Endothelial cell (in vitro differentiated cells): ENCODE measurements at regions not wholly inside any gene's neighbourhood (a gene's known extent, or its start where the extent isn't known, plus 50 kb on each side); places are given as distances from the start of the nearest gene placed in this dataset.
"Not testable (repeated sequence)": the region's sequence is repeated elsewhere in the genome, so short reads cannot be mapped to it uniquely, and the experiment has no call there.

ENCODE experiments used
- DNase-seq: peaks from one replicate; pipeline ENCODE4 v3.0.0; 2021; ENCODE audit warnings: low spot score
- H3K27ac Mint-ChIP-seq: one replicate; pipeline ENCODE4 v1.8.0; 2021; ENCODE audit warnings: mixed read lengths, inconsistent platforms; ENCODE audit not compliant: unreplicated experiment
- H3K27me3 Mint-ChIP-seq: one replicate; pipeline ENCODE4 v1.8.0; 2021; ENCODE audit warnings: mild to moderate bottlenecking, moderate library complexity, mixed read lengths, inconsistent platforms; ENCODE audit not compliant: unreplicated experiment
- H3K36me3 Mint-ChIP-seq: one replicate; pipeline ENCODE4 v1.8.0; 2021; ENCODE audit warnings: mild to moderate bottlenecking, low read depth, mixed read lengths, inconsistent platforms; ENCODE audit not compliant: unreplicated experiment
- H3K4me1 Mint-ChIP-seq: one replicate; pipeline ENCODE4 v1.8.0; 2021; ENCODE audit warnings: mild to moderate bottlenecking, mixed read lengths, inconsistent platforms; ENCODE audit not compliant: unreplicated experiment
- H3K4me3 Mint-ChIP-seq: one replicate; pipeline ENCODE4 v1.8.0; 2021; ENCODE audit warnings: mild to moderate bottlenecking, mixed read lengths, inconsistent platforms; ENCODE audit not compliant: unreplicated experiment
- H3K9me3 Mint-ChIP-seq: one replicate; pipeline ENCODE4 v1.8.0; 2021; ENCODE audit warnings: mixed read lengths, inconsistent platforms; ENCODE audit not compliant: unreplicated experiment
- CTCF ChIP-seq: fragments of 200-600 bp; sonication (generic); IDR thresholded peaks from one replicate; pipeline ENCODE4 v1.5.0; 2021; ENCODE audit warnings: antibody characterized with exemption; ENCODE audit not compliant: unreplicated experiment

DNA sequence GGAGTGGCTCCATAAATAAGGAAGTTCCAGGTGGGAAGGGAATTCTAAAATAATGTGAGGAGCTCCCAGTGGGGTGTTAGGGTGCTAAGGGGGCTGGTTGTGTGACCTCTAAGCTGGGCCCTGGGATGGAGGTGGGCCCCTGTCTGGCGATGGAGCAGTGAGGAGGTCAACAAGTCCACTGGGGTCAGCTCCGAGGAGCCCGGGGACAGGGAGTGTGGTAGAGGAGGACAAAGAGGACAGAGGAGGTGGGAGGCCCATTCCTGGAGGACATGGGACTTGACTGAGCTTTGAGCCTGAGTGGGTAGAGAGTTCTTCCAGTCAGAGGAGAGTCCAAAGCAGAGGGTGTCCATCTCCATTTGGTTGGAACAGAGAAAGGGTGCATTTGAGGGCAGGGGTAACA is 390.2 kb downstream of the TSHZ3 start:
- Mint-ChIP-seq H3K9me3 (peaks cover 4% of the 10 kb centered on the region), H3K27me3 (peaks cover 2% of the 10 kb centered on the region), H3K36me3 (no peaks in the 10 kb centered on the region), H3K4me1 (no peaks in the 10 kb centered on the region), H3K27ac (no peak overlapping the region), H3K4me3 (no peak overlapping the region)
- no peak for TF ChIP-seq CTCF
- no peak for DNase-seq

DNA sequence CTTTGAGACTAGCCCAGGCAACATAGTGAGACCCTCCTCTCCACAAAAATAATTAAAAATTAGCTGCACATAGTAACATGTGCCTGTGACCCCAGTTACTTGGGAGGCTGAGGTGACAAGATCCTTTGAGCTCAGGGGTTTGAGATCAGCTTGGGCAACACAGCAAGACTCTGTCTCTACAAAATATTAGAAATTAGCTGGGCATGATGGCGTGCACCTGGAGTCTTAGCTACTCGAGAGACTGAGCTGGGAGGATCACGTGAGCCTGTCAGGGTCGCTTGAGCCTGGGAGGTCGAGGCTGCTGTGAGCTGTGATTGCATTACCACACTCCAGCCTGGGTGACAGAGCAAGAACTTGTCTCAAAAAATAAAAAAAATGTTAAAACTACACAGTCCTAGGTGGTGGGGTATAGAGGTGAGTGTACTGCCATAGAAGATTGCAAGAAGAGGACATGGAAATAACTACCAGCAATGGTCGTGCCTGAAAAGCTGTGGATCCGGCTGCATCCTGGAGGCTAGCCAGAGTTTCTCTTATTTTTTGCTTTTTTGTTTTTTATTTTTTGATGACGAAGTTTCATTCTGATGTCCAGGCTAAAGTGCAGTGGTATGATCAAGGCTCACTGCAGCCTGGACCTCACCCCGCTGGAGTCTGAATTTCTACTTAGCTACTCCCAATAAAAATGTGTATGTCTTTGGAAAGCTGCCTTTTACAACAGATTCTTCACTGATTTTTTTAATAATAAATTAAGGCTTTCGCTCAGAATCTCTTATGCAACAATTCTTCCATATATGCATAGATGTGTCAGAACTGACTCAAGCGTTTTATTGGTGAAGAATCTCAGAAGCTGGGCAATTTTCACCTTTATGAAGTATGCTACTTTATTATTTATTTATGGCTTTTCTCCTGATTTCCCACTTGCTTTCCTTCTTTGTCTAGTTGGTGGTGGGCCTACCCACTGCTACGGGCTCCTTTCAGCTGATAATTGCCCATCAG is 393.8 kb downstream of the TSHZ3 start:
- H3K27me3 Mint-ChIP-seq: peaks cover 2% of the 10 kb centered on the region
- no peaks in the 10 kb centered on the region for H3K4me1 Mint-ChIP-seq
- H3K4me3 Mint-ChIP-seq: no peak overlapping the region
- no peak for TF ChIP-seq CTCF
- H3K9me3 Mint-ChIP-seq: peaks cover 3% of the 10 kb centered on the region
- no peak for DNase-seq
- H3K27ac Mint-ChIP-seq: no peak overlapping the region
- no peaks in the 10 kb centered on the region for H3K36me3 Mint-ChIP-seq

DNA sequence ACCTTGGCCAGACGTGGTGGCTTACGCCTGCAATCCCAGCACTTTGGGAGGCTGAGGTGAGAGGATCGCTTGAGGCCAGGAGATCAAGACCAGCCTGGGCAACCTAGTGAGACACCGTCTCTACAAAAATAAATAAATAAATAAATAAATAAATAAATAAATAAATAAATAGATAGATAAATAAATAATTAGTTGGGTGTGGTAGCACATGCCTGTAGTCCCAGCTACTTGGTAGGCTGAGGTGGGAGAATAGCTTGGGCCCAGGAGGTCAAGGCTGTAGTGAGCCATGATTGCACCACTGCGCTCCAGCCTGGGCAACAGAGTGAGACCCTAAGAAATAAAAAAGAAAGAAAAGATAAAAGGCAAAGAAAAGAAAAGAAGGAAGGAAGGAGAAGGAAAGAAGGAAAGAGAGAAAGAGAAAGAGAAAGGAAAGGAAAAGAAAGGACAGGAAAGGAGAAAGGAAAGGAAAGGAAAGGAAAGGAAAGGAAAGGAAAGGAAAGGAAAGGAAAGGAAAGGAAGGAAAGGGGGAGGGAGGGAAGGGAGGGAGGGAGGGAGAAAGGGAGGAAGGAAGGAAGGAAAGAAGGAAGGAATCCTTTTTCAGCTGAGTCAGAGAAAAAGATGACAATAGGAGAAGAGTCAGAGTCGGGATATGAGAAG is 404.8 kb downstream of the TSHZ3 start:
- H3K27me3 Mint-ChIP-seq, H3K4me3 Mint-ChIP-seq, H3K36me3 Mint-ChIP-seq, DNase-seq, H3K4me1 Mint-ChIP-seq, H3K9me3 Mint-ChIP-seq, H3K27ac Mint-ChIP-seq: not testable (repeated sequence)

GRCh38 chr19:30943101-30943843 is 406.0 kb downstream of the TSHZ3 start:
- Mint-ChIP-seq H3K36me3 (no peaks in the 10 kb centered on the region), H3K4me3 (no peak overlapping the region), H3K9me3 (no peaks in the 10 kb centered on the region), H3K27ac (no peak overlapping the region), H3K27me3 (peaks cover 1% of the 10 kb centered on the region), H3K4me1 (no peaks in the 10 kb centered on the region)
- DNase-seq: no peak
- TF ChIP-seq CTCF: no peak

DNA sequence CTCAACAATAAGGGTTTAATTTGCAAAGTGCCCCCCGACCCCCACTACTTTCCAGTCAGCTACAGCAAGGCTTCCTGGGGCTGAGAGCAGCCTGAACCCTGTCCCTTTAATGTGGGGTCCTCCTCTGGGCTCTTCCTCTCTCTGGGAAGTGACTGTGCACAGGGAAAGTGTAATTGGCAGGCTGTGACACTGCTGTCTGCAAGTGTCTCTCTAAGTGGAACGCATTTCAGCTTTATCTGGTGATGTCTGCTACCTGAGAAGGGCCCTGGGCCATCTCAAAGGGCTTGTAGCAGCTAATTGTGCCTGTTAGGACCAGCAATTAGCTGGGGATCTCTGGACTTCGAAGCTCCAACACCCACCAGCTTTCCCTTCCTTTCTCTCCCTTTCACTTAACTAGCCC is 406.6 kb downstream of the TSHZ3 start:
- Mint-ChIP-seq H3K4me3 (no peak overlapping the region), H3K4me1 (no peaks in the 10 kb centered on the region), H3K9me3 (no peaks in the 10 kb centered on the region), H3K27me3 (peaks cover 1% of the 10 kb centered on the region), H3K27ac (no peak overlapping the region), H3K36me3 (no peaks in the 10 kb centered on the region)
- DNase-seq: no peak
- no peak for TF ChIP-seq CTCF
